Suprapubic skin (tissue), 4 donors: ENCODE measurements at regions not wholly inside any gene's neighbourhood (a gene's known extent, or its start where the extent isn't known, plus 50 kb on each side); places are given as distances from the start of the nearest gene placed in this dataset.

Experiments used
- DNase-seq, 2 donors: peaks; one replicate each; pipeline ENCODE4 v3.0.0-alpha.2; 2019; ENCODE audit warnings: low spot score in 2 of 2
- H3K27ac ChIP-seq: fragments of 200-600 bp; sonication (generic); one replicate; pipeline ENCODE4 v1.5.1; 2019
- H3K27me3 ChIP-seq: fragments of 200-600 bp; sonication (generic); one replicate; pipeline ENCODE4 v1.5.1; 2019
- H3K36me3 ChIP-seq: fragments of 200-600 bp; sonication (generic); one replicate; pipeline ENCODE4 v1.5.1; 2019
- H3K4me1 ChIP-seq: fragments of 200-600 bp; sonication (generic); one replicate; pipeline ENCODE4 v1.5.1; 2019
- H3K4me3 ChIP-seq: fragments of 200-600 bp; sonication (generic); one replicate; pipeline ENCODE4 v1.5.1; 2019; ENCODE audit warnings: mild to moderate bottlenecking
- H3K9me3 ChIP-seq: fragments of 200-600 bp; sonication (generic); one replicate; pipeline ENCODE4 v1.5.1; 2019
- CTCF ChIP-seq, 2 donors: fragments of 200-600 bp in 1 of 2; fragments of 450-650 bp in 1 of 2; sonication (generic) in 1 of 2; IDR thresholded peaks; one replicate each; pipeline ENCODE4 v1.5.1; 2016 to 2019; ENCODE audit warnings: antibody characterized with exemption in 2 of 2, mild to moderate bottlenecking in 1 of 2, moderate library complexity in 1 of 2
- EP300 ChIP-seq: sonication (generic); formaldehyde crosslinking; IDR thresholded peaks from one replicate; pipeline ENCODE4 v1.6.1; 2017; ENCODE audit warnings: antibody characterized with exemption
- POLR2A ChIP-seq, 2 donors: fragments of 450-650 bp; IDR thresholded peaks; one replicate each; pipeline ENCODE4 v1.6.1; 2017; ENCODE audit warnings: antibody characterized with exemption in 2 of 2, mild to moderate bottlenecking in 2 of 2, moderate library complexity in 2 of 2
- POLR2AphosphoS5 ChIP-seq, 3 donors: sonication (generic); formaldehyde crosslinking; IDR thresholded peaks; one replicate each; pipeline ENCODE4 v1.6.1; 2017; ENCODE audit warnings: antibody characterized with exemption in 3 of 3
- WGBS: methylation state at CpG from one replicate; pipeline ENCODE4 v1.1.5; 2018; 5-methylcytosine and 5-hydroxymethylcytosine counted together

- no peak for DNase-seq
- 83% methylated on average over 1 of the region's 1 CpG for WGBS
- Histone ChIP-seq H3K36me3 (no peaks in the 10 kb centered on the region), H3K27me3 (no peaks in the 10 kb centered on the region), H3K4me3 (no peak overlapping the region), H3K27ac (no peak overlapping the region), H3K9me3 (no peaks in the 10 kb centered on the region), H3K4me1 (no peaks in the 10 kb centered on the region)
- TF ChIP-seq POLR2A (IDR thresholded peaks at IDR 0.05): no peak
- TF ChIP-seq EP300: no peak
- no peak for TF ChIP-seq POLR2AphosphoS5 (IDR thresholded peaks at IDR 0.05)
- TF ChIP-seq CTCF (IDR thresholded peaks at IDR 0.05): no peak
Measured at GRCh38 chr15:37636736-37637135, 297.7 kb upstream of the TMCO5A start.

GRCh38 chr15:37638116-37638515 lies 296.3 kb upstream of the TMCO5A start:
- Histone ChIP-seq H3K27ac (no peak overlapping the region), H3K9me3 (no peaks in the 10 kb centered on the region), H3K4me1 (no peaks in the 10 kb centered on the region), H3K4me3 (no peak overlapping the region), H3K27me3 (no peaks in the 10 kb centered on the region), H3K36me3 (no peaks in the 10 kb centered on the region)
- DNase-seq: no peak
- TF ChIP-seq EP300 (no peak), CTCF (IDR thresholded peaks at IDR 0.05) (no peak), POLR2A (IDR thresholded peaks at IDR 0.05) (no peak), POLR2AphosphoS5 (IDR thresholded peaks at IDR 0.05) (no peak)

- no peaks in the 10 kb centered on the region for H3K36me3 ChIP-seq
- DNase-seq: no peak
- H3K4me3 ChIP-seq: no peak overlapping the region
- no peak overlapping the region for H3K27ac ChIP-seq
- no peaks in the 10 kb centered on the region for H3K9me3 ChIP-seq
- no peaks in the 10 kb centered on the region for H3K4me1 ChIP-seq
- no peaks in the 10 kb centered on the region for H3K27me3 ChIP-seq
- no peak for TF ChIP-seq POLR2A (IDR thresholded peaks at IDR 0.05)
- no peak for TF ChIP-seq CTCF (IDR thresholded peaks at IDR 0.05)
- TF ChIP-seq POLR2AphosphoS5 (IDR thresholded peaks at IDR 0.05): no peak
- TF ChIP-seq EP300: no peak
Measured at GRCh38 chr15:37638691-37639090, 295.7 kb upstream of the TMCO5A start.

GRCh38 chr15:37652646-37653417 lies 281.6 kb upstream of the TMCO5A start:
- peaks cover 17% of the 10 kb centered on the region for H3K9me3 ChIP-seq
- 50% methylated on average over 1 of the region's 2 CpGs for WGBS
- H3K27me3 ChIP-seq: no peaks in the 10 kb centered on the region
- no peak for TF ChIP-seq POLR2AphosphoS5 (IDR thresholded peaks at IDR 0.05)
- TF ChIP-seq POLR2A (IDR thresholded peaks at IDR 0.05): no peak
- TF ChIP-seq EP300: no peak
- TF ChIP-seq CTCF (IDR thresholded peaks at IDR 0.05): no peak
- H3K36me3 ChIP-seq: no peaks in the 10 kb centered on the region
- no peak for DNase-seq
- H3K4me3 ChIP-seq: no peak overlapping the region
- no peak overlapping the region for H3K27ac ChIP-seq
- H3K4me1 ChIP-seq: no peaks in the 10 kb centered on the region

GRCh38 chr15:37678124-37678523 lies 256.3 kb upstream of the TMCO5A start:
- no peak for DNase-seq
- no peaks in the 10 kb centered on the region for H3K9me3 ChIP-seq
- H3K4me1 ChIP-seq: no peaks in the 10 kb centered on the region
- WGBS: 75% methylated on average over 3 of the region's 3 CpGs
- no peak overlapping the region for H3K4me3 ChIP-seq
- no peaks in the 10 kb centered on the region for H3K36me3 ChIP-seq
- no peak overlapping the region for H3K27ac ChIP-seq
- no peak for TF ChIP-seq POLR2A (IDR thresholded peaks at IDR 0.05)
- no peak for TF ChIP-seq CTCF (IDR thresholded peaks at IDR 0.05)
- no peak for TF ChIP-seq POLR2AphosphoS5 (IDR thresholded peaks at IDR 0.05)
- TF ChIP-seq EP300: no peak
- no peaks in the 10 kb centered on the region for H3K27me3 ChIP-seq
